HG03135 (cell line): ENCODE measurements at regions not wholly inside any gene's neighbourhood (a gene's known extent, or its start where the extent isn't known, plus 50 kb on each side); places are given as distances from the start of the nearest gene placed in this dataset.

ENCODE experiments used
- ATAC-seq: cut with Tn5 transposase; IDR thresholded peaks from one replicate; pipeline ENCODE4 v1.9.1; 2021; ENCODE audit warnings: mild to moderate bottlenecking, moderate library complexity; ENCODE audit not compliant: unreplicated experiment

DNA sequence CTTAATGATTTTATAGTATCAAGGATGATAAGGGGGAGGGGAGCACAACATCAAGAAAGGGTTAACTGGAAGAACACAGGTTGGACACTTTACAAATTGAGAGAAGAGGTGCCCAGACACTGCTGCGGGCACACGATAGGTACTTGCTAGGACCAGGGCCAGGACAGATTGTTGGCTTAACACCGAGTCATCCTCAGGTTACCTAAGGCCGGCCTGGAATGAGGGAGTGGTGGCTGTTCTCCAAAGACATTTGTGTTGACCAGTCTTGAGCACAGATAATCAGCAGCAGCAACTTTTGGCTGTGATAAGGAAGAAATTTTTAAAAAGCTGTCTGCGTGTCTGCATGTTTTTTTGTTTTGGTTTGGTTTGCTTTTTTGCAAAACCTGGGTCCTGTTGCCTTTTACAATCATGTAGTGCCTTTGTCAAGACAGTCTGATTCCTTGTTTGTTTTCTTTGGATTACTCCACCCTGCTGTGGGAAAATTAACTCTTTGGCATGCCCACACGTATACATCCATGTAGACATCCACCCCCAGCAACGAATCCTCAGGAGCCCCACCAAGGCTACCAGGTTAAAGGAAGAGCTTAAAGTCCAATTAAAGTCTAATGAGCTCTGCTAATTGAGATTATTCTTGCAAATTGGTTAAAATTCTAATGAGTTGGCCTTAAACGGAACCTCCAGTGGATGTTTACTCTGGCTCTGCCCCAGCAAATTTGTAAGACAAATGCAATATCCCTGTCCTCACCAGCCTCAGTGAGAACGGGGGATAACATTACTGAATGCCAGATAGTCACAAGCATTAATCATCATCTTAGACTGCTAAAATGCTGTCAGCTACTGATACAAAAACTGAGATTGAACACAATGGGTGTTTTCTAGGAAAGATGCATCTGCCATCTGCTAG is 382.3 kb downstream of the ACTL7B start:
- no peak for ATAC-seq

GRCh38 chr9:108469654-108470053 is 386.1 kb downstream of the ACTL7B start:
- no peak for ATAC-seq

GRCh38 chr9:108468364-108468763 is 387.4 kb downstream of the ACTL7B start:
- ATAC-seq, result no peak

- ATAC-seq, result no peak
Observed at GRCh38 chr9:108467653-108468324, 388.0 kb downstream of the ACTL7B start.

GRCh38 chr9:108467161-108467560 is 388.6 kb downstream of the ACTL7B start:
- ATAC-seq, result no peak

GRCh38 chr9:108466304-108466703 is 389.5 kb downstream of the ACTL7B start:
- ATAC-seq, result no peak

DNA sequence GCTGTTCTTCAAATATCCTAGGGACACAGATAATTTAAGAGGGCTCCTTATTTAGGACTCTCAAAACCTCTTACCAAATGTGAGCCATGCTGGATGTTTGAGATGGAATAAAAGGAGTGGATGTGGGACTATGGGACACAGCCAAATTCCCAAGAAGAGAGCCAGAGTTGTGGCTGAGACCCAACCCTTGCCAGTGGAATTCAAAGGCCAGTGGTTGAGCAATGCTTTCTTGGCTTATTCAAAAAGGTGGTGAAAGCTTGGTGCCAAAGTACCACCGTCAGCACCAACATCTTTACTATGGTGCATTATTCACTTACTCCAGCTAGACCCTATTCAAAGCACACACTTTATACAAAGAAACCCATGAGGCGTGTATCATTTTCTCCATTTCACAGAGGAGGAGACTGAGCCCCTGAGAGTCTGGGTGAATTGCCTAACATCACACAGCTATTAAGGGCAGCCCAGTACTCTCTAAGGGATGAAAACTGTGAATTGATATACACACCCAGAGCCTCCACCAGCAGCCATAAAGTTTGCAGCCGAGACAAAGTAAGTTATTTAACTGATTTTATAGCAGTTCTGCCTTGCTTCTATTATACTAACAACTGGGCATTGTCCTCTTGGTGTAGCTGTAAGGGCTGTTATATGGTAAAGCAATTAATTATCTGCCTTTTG is 391.7 kb downstream of the ACTL7B start:
- no peak for ATAC-seq

DNA sequence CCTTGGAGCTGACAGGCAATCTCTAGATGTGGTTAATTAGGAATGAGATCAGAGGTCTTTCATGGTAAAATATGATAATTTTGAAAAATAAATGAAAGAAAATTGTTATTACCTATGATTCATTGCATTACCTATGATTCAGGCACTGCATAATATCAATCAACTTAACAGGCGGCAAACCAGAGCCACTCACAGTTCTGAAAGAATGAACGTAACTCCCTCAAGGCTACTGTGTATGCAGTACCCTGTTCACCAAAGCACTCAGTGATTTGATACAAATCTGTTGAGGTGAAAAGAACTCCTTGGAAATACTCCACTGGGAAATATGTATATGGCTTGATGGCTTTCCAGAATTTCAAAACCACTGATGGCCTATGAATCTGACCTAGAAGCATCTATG is 398.9 kb downstream of the ACTL7B start:
- no peak for ATAC-seq

- ATAC-seq, result no peak
Observed at GRCh38 chr9:108445431-108446071, 410.2 kb downstream of the ACTL7B start.

DNA sequence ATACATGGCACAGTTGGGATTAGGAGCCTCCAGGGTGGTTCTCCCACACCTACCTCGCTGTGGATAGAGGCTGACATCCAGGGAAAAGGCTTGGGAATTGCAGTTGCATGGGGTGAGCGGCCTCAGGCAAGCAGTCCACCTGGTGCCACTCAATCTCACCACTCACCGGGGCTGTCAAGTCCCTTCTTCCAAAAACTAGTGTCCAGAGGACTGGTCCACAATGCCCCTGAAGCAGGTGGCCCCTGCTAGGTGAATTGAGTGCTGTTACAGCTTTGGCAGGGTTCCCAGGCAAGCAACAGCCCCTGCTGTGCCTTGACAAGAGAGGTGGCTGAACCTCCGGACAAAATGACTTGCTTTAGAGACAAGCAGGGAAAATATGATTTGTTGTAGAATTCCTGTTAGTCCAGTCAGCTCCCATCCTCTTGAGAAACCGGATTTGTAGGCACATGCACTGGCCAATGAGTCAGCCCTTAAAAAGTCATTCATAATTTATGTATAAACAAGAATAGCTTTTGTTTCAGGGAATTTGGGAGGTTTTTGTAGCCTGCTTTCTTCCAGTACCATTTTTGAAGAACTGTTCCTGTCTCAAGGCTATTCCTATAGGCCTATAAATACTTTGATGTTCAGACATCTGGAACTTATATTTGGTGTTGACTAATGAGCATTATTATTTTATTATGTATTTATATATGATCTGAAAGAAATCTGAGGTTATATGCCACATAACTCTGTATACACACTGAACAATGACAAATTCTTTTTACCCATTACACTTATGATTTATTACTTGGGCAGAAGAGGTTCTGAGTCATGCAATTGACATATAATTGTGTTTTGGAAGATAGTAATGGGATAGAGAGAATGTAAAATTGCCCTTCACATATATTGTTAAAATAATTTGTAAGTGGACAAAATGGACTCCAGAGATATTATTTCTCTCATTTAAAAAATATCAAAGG is 411.1 kb downstream of the ACTL7B start:
- ATAC-seq, result no peak

DNA sequence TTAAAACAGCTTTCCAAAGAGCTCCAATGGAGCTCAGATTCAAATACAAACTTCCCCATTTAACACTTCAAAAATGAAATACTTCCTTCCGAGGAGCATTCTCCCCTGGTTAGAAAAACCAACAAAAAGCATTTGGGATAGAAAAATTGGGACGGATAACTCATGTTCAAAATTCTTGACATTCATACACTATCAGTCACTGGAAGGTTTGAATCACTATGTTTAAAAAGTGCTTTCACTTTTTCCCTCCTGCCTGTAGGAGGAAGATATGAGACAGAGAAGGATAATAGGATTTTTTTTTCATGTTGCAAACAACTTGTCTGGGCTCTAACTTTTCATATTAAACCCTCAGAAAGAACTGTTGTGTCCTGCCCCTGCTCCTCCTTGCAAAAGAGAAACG is 412.0 kb downstream of the ACTL7B start:
- no peak for ATAC-seq

DNA sequence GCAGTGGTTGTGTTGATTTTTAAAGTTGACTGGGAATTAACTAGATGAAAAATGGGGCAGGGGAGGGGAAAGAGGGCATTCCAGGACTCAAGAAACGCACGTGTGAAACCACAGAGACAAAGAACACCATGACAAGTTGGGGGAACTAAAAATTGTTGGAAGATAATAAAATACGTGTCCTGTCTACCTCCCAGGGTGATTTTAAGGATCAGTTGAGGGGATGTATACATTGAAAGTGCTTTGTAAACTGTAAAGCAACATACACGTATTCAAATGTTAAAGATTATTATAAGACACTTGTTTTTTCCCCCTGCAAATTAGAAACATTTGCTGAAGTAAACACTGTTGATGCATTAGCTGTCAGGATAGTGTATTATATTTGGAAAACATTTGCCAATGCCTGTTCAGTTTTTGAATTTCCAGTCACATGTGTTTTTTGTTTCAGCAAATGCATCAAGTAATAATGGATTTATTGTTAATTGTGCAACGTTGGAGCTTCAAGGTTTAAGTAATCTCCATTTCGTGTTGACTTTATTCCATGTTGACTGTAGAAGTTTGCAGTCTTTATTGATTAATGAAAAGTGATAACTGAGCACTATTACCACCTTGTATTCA is 412.7 kb downstream of the ACTL7B start:
- ATAC-seq, result no peak

DNA sequence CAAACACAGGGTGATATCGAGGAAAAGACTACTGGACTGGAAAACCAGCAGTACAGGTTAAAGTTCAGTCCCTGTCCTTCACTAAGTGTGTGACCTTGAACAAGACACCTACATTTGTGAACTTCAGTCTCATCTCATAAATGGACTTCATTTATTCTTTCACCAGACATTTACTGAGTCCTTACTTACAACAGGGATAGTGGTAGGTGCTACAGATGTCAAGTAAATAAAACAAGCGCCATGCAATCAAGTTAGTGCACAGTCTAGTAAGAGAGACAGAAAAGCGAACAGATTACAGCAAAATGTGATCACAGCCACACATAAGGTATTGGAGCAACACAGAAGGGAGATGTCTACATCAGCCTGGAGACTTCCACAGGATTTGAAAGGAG is 413.2 kb downstream of the ACTL7B start:
- ATAC-seq, result no peak

- no peak for ATAC-seq
Observed at GRCh38 chr9:108441726-108442125, 414.1 kb downstream of the ACTL7B start.

GRCh38 chr9:108441251-108441650 is 414.5 kb downstream of the ACTL7B start:
- ATAC-seq, result no peak

GRCh38 chr9:108439947-108440346 is 415.8 kb downstream of the ACTL7B start:
- no peak for ATAC-seq

- no peak for ATAC-seq
Observed at GRCh38 chr9:108437656-108438055, 418.1 kb downstream of the ACTL7B start.

DNA sequence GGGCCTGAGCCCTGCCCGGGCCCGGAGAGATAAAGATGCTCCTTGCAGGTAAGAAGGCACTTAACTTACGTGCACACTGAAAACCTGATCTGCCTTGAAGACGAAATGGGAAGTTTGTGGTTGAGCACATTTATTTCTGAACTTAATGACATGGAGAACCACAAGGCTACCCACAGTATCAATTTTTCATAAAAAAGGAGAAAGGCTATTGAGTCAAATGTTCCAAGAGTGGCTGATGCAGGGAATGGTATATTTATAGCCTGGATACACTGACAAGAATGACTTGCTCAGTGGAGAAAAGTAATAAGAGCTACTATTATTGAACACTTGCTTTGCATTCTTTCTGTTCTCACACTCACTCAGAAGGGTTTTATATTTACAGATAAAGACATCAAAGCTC is 419.3 kb downstream of the ACTL7B start:
- ATAC-seq, result no peak

GRCh38 chr9:108434502-108434901 is 421.3 kb downstream of the ACTL7B start:
- ATAC-seq, result no peak

- ATAC-seq, result no peak
Observed at GRCh38 chr9:108434036-108434435, 421.8 kb downstream of the ACTL7B start.
